ENCODE measurements at regions not wholly inside any gene's neighbourhood (a gene's known extent, or its start where the extent isn't known, plus 50 kb on each side); places are given as distances from the start of the nearest gene placed in this dataset.

DNA sequence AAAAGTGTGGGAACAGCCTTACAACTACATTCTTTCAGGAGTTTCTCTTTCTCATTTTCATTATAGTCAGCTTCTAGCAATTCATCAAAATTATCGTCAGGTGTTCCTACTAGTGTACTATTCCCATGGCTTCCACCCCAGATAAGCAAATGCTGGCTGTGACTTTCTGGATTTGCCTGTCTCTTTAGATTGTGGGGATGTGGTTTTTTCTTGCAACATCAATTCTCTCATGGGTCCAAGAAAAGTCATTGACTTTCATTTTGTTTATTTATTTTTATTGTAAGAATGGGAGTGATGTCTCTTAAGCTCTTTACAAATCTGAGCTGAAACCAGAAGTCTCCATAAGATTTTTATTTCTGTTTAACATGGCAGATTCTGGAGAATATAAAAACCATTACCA is 349.7 kb upstream of the SEMA3C start:
- TF ChIP-seq POLR2A (IDR thresholded peaks at IDR 0.05; ENCODE audit: low read depth) (no peak), POLR2AphosphoS5 (IDR thresholded peaks at IDR 0.05) (no peak), EP300 (IDR thresholded peaks at IDR 0.05) (no peak)
- TF ChIP-seq, protein P1, sequence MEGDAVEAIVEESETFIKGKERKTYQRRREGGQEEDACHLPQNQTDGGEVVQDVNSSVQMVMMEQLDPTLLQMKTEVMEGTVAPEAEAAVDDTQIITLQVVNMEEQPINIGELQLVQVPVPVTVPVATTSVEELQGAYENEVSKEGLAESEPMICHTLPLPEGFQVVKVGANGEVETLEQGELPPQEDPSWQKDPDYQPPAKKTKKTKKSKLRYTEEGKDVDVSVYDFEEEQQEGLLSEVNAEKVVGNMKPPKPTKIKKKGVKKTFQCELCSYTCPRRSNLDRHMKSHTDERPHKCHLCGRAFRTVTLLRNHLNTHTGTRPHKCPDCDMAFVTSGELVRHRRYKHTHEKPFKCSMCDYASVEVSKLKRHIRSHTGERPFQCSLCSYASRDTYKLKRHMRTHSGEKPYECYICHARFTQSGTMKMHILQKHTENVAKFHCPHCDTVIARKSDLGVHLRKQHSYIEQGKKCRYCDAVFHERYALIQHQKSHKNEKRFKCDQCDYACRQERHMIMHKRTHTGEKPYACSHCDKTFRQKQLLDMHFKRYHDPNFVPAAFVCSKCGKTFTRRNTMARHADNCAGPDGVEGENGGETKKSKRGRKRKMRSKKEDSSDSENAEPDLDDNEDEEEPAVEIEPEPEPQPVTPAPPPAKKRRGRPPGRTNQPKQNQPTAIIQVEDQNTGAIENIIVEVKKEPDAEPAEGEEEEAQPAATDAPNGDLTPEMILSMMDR (IDR thresholded peaks at IDR 0.05) = no peak

Data from esophagus muscularis mucosa (tissue), 4 donors.